IMR-90 (cell line): ENCODE measurements at regions not wholly inside any gene's neighbourhood (a gene's known extent, or its start where the extent isn't known, plus 50 kb on each side); places are given as distances from the start of the nearest gene placed in this dataset.

Experiments used
- ATAC-seq: fragments of 200-7000 bp; cut with Tn5 transposase; 2 replicates; pipeline ENCODE4 v1.9.1; 2020; ENCODE audit warnings: low read depth, mild to moderate bottlenecking, moderate library complexity
- BruUV-seq: library from RNA; stranded (reverse); fragments of 400-500 nt; replicated peaks from 2 replicates; lab custom pipeline; 2021; lab: Mats Ljungman, UMichigan
- CTCF ChIA-PET: fragments of 300-600 bp; formaldehyde crosslinking; extraction: SDS; loops from one replicate; lab custom pipeline; 2021; ENCODE audit warnings: antibody characterized with exemption; lab: Yijun Ruan, JAX
- POLR2A ChIA-PET: fragments of 300-600 bp; sonication (Branson Sonifier 250); formaldehyde crosslinking; loops from one replicate; lab custom pipeline; 2022; ENCODE audit warnings: antibody characterized with exemption; ENCODE audit not compliant: unreplicated experiment; lab: Charles Lee
- DNase-seq: peaks from one replicate; pipeline ENCODE4 v3.0.0; 2013
- H2AFZ ChIP-seq: replicated peaks from 2 replicates; pipeline ENCODE3; 2013; ENCODE audit warnings: low read length, mild to moderate bottlenecking; ENCODE audit not compliant: poor library complexity
- H2AK5ac ChIP-seq: 2 replicates; pipeline ENCODE4 v1.6.1; 2013; ENCODE audit warnings: low read depth, low read length, inconsistent platforms
- H2AK9ac ChIP-seq: replicated peaks from 2 replicates; pipeline ENCODE3; 2013; ENCODE audit warnings: mild to moderate bottlenecking, low read depth, low read length, moderate library complexity; ENCODE audit not compliant: poor library complexity
- H2BK120ac ChIP-seq: 2 replicates; pipeline ENCODE4 v1.6.1; 2013; ENCODE audit warnings: low read depth, low read length, inconsistent platforms
- H2BK15ac ChIP-seq: 3 replicates; pipeline ENCODE4 v1.6.1; 2013; ENCODE audit warnings: low read depth, low read length, inconsistent platforms
- H2BK20ac ChIP-seq: 2 replicates; pipeline ENCODE4 v1.6.1; 2013; ENCODE audit warnings: low read depth, mild to moderate bottlenecking, inconsistent platforms, low read length, moderate library complexity
- H2BK5ac ChIP-seq: 2 replicates; pipeline ENCODE4 v1.6.1; 2013; ENCODE audit warnings: mild to moderate bottlenecking, low read depth, low read length, inconsistent platforms; ENCODE audit not compliant: poor library complexity, severe bottlenecking
- H3K14ac ChIP-seq: replicated peaks from 2 replicates; pipeline ENCODE4 v1.6.1; 2013; ENCODE audit warnings: low read depth, low read length, inconsistent platforms
- H3K18ac ChIP-seq: 2 replicates; pipeline ENCODE4 v1.6.1; 2013; ENCODE audit warnings: low read depth, low read length, control low read depth
- H3K23ac ChIP-seq: 2 replicates; pipeline ENCODE4 v1.6.1; 2013; ENCODE audit warnings: low read depth, low read length, inconsistent platforms
- H3K27ac ChIP-seq: 2 replicates; pipeline ENCODE4 v1.5.1; 2013; ENCODE audit warnings: mild to moderate bottlenecking, control low read depth, low read length; ENCODE audit not compliant: insufficient read depth
- H3K27me3 ChIP-seq: 2 replicates; pipeline ENCODE4 v1.6.1; 2013; ENCODE audit warnings: low read length; ENCODE audit not compliant: control insufficient read depth, insufficient read depth
- H3K36me3 ChIP-seq: 2 replicates; pipeline ENCODE4 v1.6.1; 2013; ENCODE audit warnings: low read length, mixed read lengths; ENCODE audit not compliant: control insufficient read depth, insufficient read depth
- H3K4ac ChIP-seq: 2 replicates; pipeline ENCODE4 v1.6.1; 2013; ENCODE audit warnings: low read depth, low read length, inconsistent platforms
- H3K4me1 ChIP-seq: 2 replicates; pipeline ENCODE4 v1.6.1; 2013; ENCODE audit warnings: low read length, mixed read lengths; ENCODE audit not compliant: control insufficient read depth, insufficient read depth
- H3K4me2 ChIP-seq: 2 replicates; pipeline ENCODE4 v1.6.1; 2013; ENCODE audit warnings: low read depth, mild to moderate bottlenecking, control low read depth, low read length, moderate library complexity
- H3K4me3 ChIP-seq: 2 replicates; pipeline ENCODE4 v1.5.1; 2013; ENCODE audit warnings: low read depth, mild to moderate bottlenecking, control low read depth, low read length, moderate library complexity; ENCODE audit not compliant: insufficient read depth
- H3K56ac ChIP-seq: 2 replicates; pipeline ENCODE4 v1.6.1; 2013; ENCODE audit warnings: low read length, inconsistent platforms; ENCODE audit not compliant: insufficient read depth; ENCODE audit errors: extremely low read depth
- H3K79me1 ChIP-seq, 2 experiments: 2 replicates each; pipeline ENCODE4 v1.6.1; 2013; ENCODE audit warnings: low read length in 2 of 2, inconsistent platforms in 1 of 2, low read depth in 1 of 2
- H3K9ac ChIP-seq: 2 replicates; pipeline ENCODE4 v1.6.1; 2013; ENCODE audit warnings: low read depth, low read length, control low read depth
- H3K9me1 ChIP-seq: 2 replicates; pipeline ENCODE4 v1.6.1; 2013; ENCODE audit warnings: low read length, inconsistent platforms; ENCODE audit not compliant: insufficient read depth
- H3K9me3 ChIP-seq: 2 replicates; pipeline ENCODE4 v1.6.1; 2013; ENCODE audit warnings: low read length; ENCODE audit not compliant: control insufficient read depth, insufficient read depth
- H4K20me1 ChIP-seq: 2 replicates; pipeline ENCODE4 v1.6.1; 2013; ENCODE audit warnings: low read length, inconsistent platforms; ENCODE audit not compliant: insufficient read depth
- H4K5ac ChIP-seq: 2 replicates; pipeline ENCODE4 v1.6.1; 2013; ENCODE audit warnings: mild to moderate bottlenecking, low read depth, low read length, control low read depth
- H4K8ac ChIP-seq, 2 experiments: 2 replicates each; pipeline ENCODE4 v1.6.1; 2013; ENCODE audit warnings: low read depth in 2 of 2, low read length in 2 of 2, control low read depth in 1 of 2, inconsistent platforms in 1 of 2
- H4K91ac ChIP-seq: 2 replicates; pipeline ENCODE4 v1.6.1; 2013; ENCODE audit warnings: low read depth, low read length, inconsistent platforms; ENCODE audit not compliant: insufficient read depth
- MAFK ChIP-seq: IDR thresholded peaks from 2 replicates; pipeline ENCODE4 v1.6.1; 2012; ENCODE audit warnings: low read depth, low read length, improper control_type of control experiment
- WGBS, 2 experiments: methylation state at CpG; one replicate each; pipeline versions ENCODE4 v1.1.5 to v1.1.7; 2013; ENCODE audit warnings: missing lambda C conversion rate in 2 of 2; ENCODE audit not compliant: insufficient read length in 1 of 2; ENCODE audit errors: extremely low coverage in 2 of 2; 5-methylcytosine and 5-hydroxymethylcytosine counted together
- dilution Hi-C: fragments of 300-500 bp; cut with HindIII; formaldehyde crosslinking; loops from one replicate; pipeline ENCODE4 v1.14.3; 2018; ENCODE audit warnings: low sequenced_read_pairs; ENCODE audit not compliant: unreplicated experiment
- in situ Hi-C: fragments of 300-500 bp; cut with MboI; formaldehyde crosslinking; loops from 3 replicates; pipeline ENCODE4 v1.14.3; 2019; ENCODE audit warnings: low sequenced_read_pairs, inconsistent platforms, mixed read lengths
- intact Hi-C: fragments of 100-400 bp; cut with micrococcal nuclease; formaldehyde crosslinking; loops from 2 replicates; pipeline ENCODE4 v1.10.0; 2022
- TF ChIP-seq, protein P1 (sequence below): fragments of 150-350 bp; IDR thresholded peaks from 2 replicates; pipeline ENCODE4 v1.6.1; 2017; ENCODE audit warnings: mild to moderate bottlenecking, antibody characterized with exemption, low read length, low read depth

GRCh38 chr2:36035137-36035536 lies 320.4 kb upstream of the CRIM1 start:
- CTCF ChIA-PET: no interaction called here
- no peaks in the 10 kb centered on the region for H3K9me1 ChIP-seq

More at GRCh38 chr2:36035137-36035536, 320.4 kb upstream of the CRIM1 start:
- H3K27me3 ChIP-seq: no peaks in the 10 kb centered on the region
- no peaks in the 10 kb centered on the region for H3K4me1 ChIP-seq
- H4K8ac ChIP-seq: no peak overlapping the region
- no peaks in the 10 kb centered on the region for H4K20me1 ChIP-seq
- no peak overlapping the region for H3K4ac ChIP-seq
- no TSS peak for BruUV-seq
- no peak overlapping the region for H3K4me2 ChIP-seq
- H2AK9ac ChIP-seq: no peak overlapping the region
- POLR2A ChIA-PET: interaction anchor here (0.6 kb wide), 1 partner anchor 141 kb away, joined by 3 read pairs; no protein-coding TSS in a partner anchor
- no peak overlapping the region for H3K23ac ChIP-seq
- no CpG with 5 or more reads among the region's 3 CpGs for WGBS, 2 experiments
- H2BK20ac ChIP-seq: no peak overlapping the region
- ATAC-seq: no peak
- no peaks in the 10 kb centered on the region for H3K9me3 ChIP-seq
- H3K14ac ChIP-seq: no peak overlapping the region
- TF ChIP-seq, protein P1, sequence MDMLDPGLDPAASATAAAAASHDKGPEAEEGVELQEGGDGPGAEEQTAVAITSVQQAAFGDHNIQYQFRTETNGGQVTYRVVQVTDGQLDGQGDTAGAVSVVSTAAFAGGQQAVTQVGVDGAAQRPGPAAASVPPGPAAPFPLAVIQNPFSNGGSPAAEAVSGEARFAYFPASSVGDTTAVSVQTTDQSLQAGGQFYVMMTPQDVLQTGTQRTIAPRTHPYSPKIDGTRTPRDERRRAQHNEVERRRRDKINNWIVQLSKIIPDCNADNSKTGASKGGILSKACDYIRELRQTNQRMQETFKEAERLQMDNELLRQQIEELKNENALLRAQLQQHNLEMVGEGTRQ: no peak
- TF ChIP-seq MAFK: peak; percentile 89
- H2AFZ ChIP-seq: no peak overlapping the region
- no peak overlapping the region for H4K5ac ChIP-seq
- H3K9ac ChIP-seq: no peak overlapping the region
- intact Hi-C loops (no loop called here), dilution Hi-C loops (no loop called here), in situ Hi-C loops (no loop called here)
- H2AK5ac ChIP-seq: no peak overlapping the region
- H2BK5ac ChIP-seq: no peak overlapping the region
- no peak overlapping the region for H3K18ac ChIP-seq
- H3K36me3 ChIP-seq: no peaks in the 10 kb centered on the region
- H2BK120ac ChIP-seq: no peak overlapping the region
- no peak overlapping the region for H4K91ac ChIP-seq
- H3K79me1 ChIP-seq: no peaks in the 10 kb centered on the region
- H3K27ac ChIP-seq: no peak overlapping the region
- no peak for DNase-seq
- no peak overlapping the region for H3K56ac ChIP-seq
- no peak overlapping the region for H3K4me3 ChIP-seq
- H2BK15ac ChIP-seq: no peak overlapping the region
